HL-60/S4 treated with phorbol 12-myristate 13-acetate at 8.2 ng/mL for 4 days and 3 days (cell line): ENCODE measurements at regions not wholly inside any gene's neighbourhood (a gene's known extent, or its start where the extent isn't known, plus 50 kb on each side); places are given as distances from the start of the nearest gene placed in this dataset.

ENCODE experiments used
- in situ Hi-C: fragments of 300-500 bp; cut with MboI; formaldehyde crosslinking; loops from 2 replicates; pipeline ENCODE4 v1.15.0; 2022; ENCODE audit warnings: low sequenced_read_pairs

DNA sequence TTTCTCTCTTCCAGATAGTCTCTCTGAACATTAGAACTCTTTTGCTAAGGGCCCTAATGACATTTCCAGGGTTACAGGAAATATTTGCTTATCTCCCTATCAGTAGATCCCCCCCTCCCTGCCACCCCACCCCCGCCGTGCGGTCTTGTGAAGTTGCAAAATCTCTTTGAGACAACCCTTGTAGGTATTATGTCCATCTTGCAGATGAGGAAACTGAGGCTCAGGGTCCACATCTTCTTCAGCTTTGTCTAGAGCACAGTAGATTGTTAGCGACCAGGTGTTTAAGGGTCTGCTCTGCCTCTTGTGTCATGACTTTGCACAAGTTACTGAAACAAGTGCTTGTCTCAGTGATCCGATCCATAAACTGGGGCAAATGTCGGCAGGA is 65.8 kb upstream of the GATA6 start:
- in situ Hi-C loops = loop anchor here (25.0 kb wide), 1 partner anchor 91 kb away; no protein-coding TSS in a partner anchor

DNA sequence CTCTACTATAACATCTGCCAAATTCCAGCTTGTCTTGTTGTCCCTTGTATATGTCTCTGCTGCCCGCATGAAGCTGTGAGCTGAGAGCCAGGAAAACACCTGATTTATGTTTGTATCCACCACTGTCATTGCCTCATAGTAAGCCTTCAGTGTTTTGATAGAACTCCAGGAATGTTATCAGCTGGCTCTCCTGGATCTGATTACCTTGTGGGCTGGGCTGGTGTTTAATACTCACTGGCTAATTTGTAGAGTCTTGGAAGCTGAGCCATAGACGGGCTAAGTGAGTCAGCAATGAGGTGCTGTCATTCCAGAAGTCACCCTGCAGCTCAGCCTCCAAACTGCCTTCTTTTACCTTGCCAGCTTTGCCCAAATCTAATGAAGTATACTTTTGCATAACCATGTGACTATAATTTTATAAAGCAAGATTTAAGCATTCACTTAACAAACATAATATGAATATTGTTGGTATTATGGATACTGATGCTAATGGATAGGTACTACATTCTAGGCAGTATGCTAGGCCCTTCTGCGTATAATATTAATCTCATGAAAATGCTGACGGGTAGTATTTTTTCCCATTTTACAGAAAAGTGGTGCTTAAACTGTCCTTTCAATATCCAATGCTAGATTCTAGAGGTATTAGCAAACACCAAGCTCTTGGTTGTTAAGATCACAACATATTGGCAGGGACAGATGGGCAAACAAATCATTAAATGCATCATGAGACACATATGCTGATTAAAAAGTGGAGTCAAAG is 62.7 kb upstream of the GATA6 start:
- in situ Hi-C loops = loop anchor here (25.0 kb wide), 1 partner anchor 94 kb away; no protein-coding TSS in a partner anchor

DNA sequence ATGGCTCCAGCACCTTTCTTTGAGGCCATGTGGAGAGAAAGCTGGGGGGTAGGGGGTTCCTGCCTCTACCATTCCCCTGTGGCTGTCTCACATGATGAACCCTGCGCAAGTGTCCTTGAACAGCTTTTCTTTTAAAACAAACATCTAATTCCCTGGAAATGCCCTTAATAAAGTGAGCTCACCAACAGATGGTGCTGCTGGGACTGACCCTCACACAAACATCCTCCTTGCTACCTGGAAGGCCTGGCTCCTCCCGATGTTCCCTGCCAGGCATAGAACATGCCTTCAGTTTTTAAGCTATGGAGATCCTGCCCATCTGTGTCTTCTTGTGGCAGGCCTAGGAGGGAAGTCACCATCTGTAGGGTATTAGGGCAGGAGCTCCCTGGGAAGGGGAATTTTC is 60.7 kb upstream of the GATA6 start:
- in situ Hi-C loops = loop anchor here (25.0 kb wide), 1 partner anchor 96 kb away; no protein-coding TSS in a partner anchor

DNA sequence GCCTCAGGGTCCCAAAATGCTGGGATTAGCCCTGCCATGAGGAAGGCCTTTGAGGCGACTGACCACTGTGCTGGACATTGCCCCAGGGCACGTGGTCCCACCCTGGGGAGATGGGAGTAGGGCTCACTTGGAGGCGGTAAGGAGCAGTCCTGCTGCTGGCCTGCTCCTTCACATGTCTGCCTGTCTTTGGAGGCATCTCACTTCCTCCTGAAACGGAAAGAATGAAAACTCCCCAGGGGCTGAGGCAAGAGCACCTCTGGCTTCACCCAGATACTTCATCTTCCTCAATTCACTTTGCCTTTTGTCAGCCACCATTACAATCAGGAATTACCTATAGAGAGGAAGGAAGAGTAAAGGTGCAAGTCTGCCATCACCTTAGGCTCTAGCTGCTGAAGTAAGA is 59.9 kb upstream of the GATA6 start:
- in situ Hi-C loops = loop anchor here (25.0 kb wide), 1 partner anchor 97 kb away; no protein-coding TSS in a partner anchor

DNA sequence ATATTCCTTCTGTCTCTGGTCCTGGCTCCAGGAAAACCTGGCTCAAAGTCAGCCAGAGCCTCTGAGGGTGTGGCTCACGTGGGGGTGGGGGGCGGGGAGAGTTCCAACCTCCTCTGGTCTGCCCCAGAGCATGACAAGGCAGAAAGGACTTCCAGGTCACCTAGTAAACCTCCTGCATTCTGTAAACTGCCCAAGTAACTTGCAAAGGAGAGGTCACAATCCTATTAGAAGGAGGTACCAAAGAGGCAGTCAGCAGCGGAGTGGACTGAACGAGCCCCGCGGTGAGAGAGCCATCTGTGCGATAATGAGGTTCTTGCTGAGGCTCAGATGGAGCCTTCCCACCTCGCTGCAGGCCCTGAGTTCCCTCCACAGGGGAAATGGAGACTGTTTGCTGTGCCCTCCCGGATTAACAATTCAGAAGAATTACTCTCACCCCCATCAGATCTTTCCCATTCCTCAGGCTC is 58.9 kb upstream of the GATA6 start:
- in situ Hi-C loops = loop anchor here (25.0 kb wide), 1 partner anchor 98 kb away; no protein-coding TSS in a partner anchor

DNA sequence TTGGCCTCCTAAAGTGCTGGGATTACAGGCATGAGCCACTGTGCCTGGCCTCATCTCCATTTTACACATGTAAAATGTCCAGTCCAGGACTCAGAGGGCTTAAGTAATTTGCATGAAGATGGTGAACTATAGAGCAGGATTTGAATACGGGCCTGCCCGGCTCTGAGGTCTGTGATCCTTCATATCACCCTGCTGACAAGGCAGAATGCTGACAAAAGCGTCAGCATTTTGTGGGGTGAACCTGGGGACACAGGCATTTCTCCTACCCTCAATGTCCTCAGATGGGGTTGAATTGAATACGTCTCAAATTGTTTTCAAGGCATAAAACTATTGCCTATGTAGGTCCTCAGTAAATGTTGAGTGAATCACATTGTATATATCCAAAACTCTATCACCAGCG is 57.2 kb upstream of the GATA6 start:
- in situ Hi-C loops = loop anchor here (25.0 kb wide), 1 partner anchor 100 kb away; no protein-coding TSS in a partner anchor

GRCh38 chr18:22113144-22113844 is 56.1 kb upstream of the GATA6 start:
- in situ Hi-C loops = loop anchor here (25.0 kb wide), 1 partner anchor 101 kb away; no protein-coding TSS in a partner anchor

DNA sequence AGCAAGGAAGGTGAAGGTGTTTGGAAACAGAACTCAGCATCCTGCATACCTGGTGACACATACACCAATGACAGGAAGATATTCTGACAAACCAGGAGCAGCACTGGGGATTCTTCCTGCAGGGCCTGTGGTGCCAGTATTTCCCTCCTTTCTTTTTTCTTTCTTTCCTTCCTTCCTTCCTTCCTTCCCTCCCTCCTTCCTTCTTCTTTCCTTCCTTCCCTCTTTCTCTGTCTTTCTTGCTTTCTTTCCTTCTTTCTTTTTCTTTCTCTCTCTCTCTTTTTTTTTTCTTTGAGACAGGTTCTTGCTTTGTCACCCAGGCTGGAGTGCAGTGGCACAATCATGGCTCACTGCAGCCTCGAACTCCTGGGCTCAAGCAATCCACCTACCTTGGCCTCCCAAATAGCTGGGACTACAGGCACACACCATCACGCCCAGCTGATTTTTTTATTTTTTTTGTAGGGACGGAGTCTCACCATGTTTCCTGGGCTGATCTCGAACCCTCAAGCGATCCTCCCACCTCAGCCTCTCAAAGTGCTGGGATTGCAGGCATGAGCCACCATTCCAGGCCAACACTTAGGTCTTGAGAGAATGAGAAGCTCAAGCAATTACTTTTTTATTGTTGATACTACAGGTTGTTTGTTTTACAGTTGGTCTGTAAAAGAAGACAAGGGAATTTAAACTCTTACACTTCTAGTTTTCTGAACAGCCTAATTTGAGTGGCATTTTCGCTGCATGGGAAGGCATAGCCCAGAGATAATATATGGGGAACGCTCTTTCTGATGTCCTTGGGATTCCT is 54.7 kb upstream of the GATA6 start:
- in situ Hi-C loops = loop anchor here (25.0 kb wide), 1 partner anchor 102 kb away; no protein-coding TSS in a partner anchor

- in situ Hi-C loops = loop anchor here (25.0 kb wide), 1 partner anchor 103 kb away; no protein-coding TSS in a partner anchor
Measured at GRCh38 chr18:22115573-22115972, 53.8 kb upstream of the GATA6 start.
